Mesenchymal stem cell (in vitro differentiated cells and primary cell): ENCODE measurements at regions not wholly inside any gene's neighbourhood (a gene's known extent, or its start where the extent isn't known, plus 50 kb on each side); places are given as distances from the start of the nearest gene placed in this dataset.

ENCODE experiments used
- DNase-seq: peaks from one replicate; pipeline ENCODE4 v3.0.0-alpha.2; 2013
- H2AFZ ChIP-seq: one replicate; pipeline ENCODE4 v1.6.1; 2013; ENCODE audit warnings: low read depth, mild to moderate bottlenecking, control low read depth, inconsistent platforms, low read length, moderate library complexity
- H2AK5ac ChIP-seq: 2 replicates; pipeline ENCODE4 v1.6.1; 2013; ENCODE audit warnings: low read length, moderate library complexity, mild to moderate bottlenecking, inconsistent platforms; ENCODE audit not compliant: severe bottlenecking
- H2BK120ac ChIP-seq: one replicate; pipeline ENCODE4 v1.6.1; 2013; ENCODE audit warnings: low read depth, mild to moderate bottlenecking, inconsistent platforms, low read length, moderate library complexity
- H2BK12ac ChIP-seq, 2 experiments: one replicate each; pipeline ENCODE4 v1.6.1; 2013; ENCODE audit warnings: inconsistent platforms in 2 of 2, low read length in 2 of 2, mild to moderate bottlenecking in 2 of 2, moderate library complexity in 2 of 2, control low read depth in 1 of 2
- H2BK15ac ChIP-seq: one replicate; pipeline ENCODE4 v1.6.1; 2013; ENCODE audit warnings: mild to moderate bottlenecking, low read depth, inconsistent platforms; ENCODE audit not compliant: poor library complexity, severe bottlenecking
- H2BK5ac ChIP-seq: 2 replicates; pipeline ENCODE4 v1.6.1; 2013; ENCODE audit warnings: low read depth, mild to moderate bottlenecking, low read length, control low read depth, inconsistent platforms; ENCODE audit not compliant: poor library complexity, severe bottlenecking
- H3K14ac ChIP-seq, 2 experiments: one replicate each; pipeline ENCODE4 v1.6.1; 2013; ENCODE audit warnings: inconsistent platforms in 2 of 2, low read length in 2 of 2, control low read depth in 1 of 2, mild to moderate bottlenecking in 1 of 2, moderate library complexity in 1 of 2
- H3K18ac ChIP-seq, 2 experiments: one replicate each; pipeline ENCODE4 v1.6.1; 2013; ENCODE audit warnings: inconsistent platforms in 2 of 2, low read length in 2 of 2, control low read depth in 1 of 2, low read depth in 1 of 2, mild to moderate bottlenecking in 1 of 2
- H3K23ac ChIP-seq, 2 experiments: one replicate each; pipeline ENCODE4 v1.6.1; 2013; ENCODE audit warnings: inconsistent platforms in 2 of 2, low read length in 2 of 2, mild to moderate bottlenecking in 2 of 2, moderate library complexity in 2 of 2, control low read depth in 1 of 2
- H3K27ac ChIP-seq: 2 replicates; pipeline ENCODE4 v1.5.1; 2013; ENCODE audit warnings: mild to moderate bottlenecking, moderate library complexity, low read length, control low read depth, inconsistent platforms; ENCODE audit not compliant: poor library complexity, severe bottlenecking
- H3K27me3 ChIP-seq, 2 experiments: 2 replicates each; pipeline versions ENCODE4 v1.6.1 to v1.7.0; 2013; ENCODE audit warnings: low read length in 2 of 2, mild to moderate bottlenecking in 2 of 2, moderate library complexity in 2 of 2, control low read depth in 1 of 2, inconsistent platforms in 1 of 2; ENCODE audit not compliant: control insufficient read depth in 1 of 2, insufficient read depth in 1 of 2
- H3K36me3 ChIP-seq, 2 experiments: 2 replicates each; pipeline versions ENCODE4 v1.6.1 to v1.7.0; 2013; ENCODE audit warnings: low read length in 2 of 2, control low read depth in 1 of 2, inconsistent platforms in 1 of 2, low read depth in 1 of 2, mild to moderate bottlenecking in 1 of 2; ENCODE audit not compliant: insufficient read depth in 2 of 2, control insufficient read depth in 1 of 2
- H3K4ac ChIP-seq, 2 experiments: one replicate each; pipeline ENCODE4 v1.6.1; 2013; ENCODE audit warnings: inconsistent platforms in 2 of 2, low read length in 2 of 2, mild to moderate bottlenecking in 2 of 2, moderate library complexity in 2 of 2, control low read depth in 1 of 2, low read depth in 1 of 2
- H3K4me1 ChIP-seq: 2 replicates; pipeline ENCODE4 v1.6.1; 2013; ENCODE audit warnings: low read depth, low read length, control low read depth; ENCODE audit not compliant: control insufficient read depth, insufficient read depth
- H3K4me2 ChIP-seq: 2 replicates; pipeline ENCODE4 v1.6.1; 2013; ENCODE audit warnings: low read length, mild to moderate bottlenecking, inconsistent platforms; ENCODE audit not compliant: poor library complexity, severe bottlenecking
- H3K4me3 ChIP-seq, 2 experiments: 2 replicates each; pipeline versions ENCODE4 v1.5.1 to v1.7.0; 2013; ENCODE audit warnings: low read length in 2 of 2, mild to moderate bottlenecking in 2 of 2, control low read depth in 1 of 2, low read depth in 1 of 2; ENCODE audit not compliant: insufficient read depth in 1 of 2
- H3K79me1 ChIP-seq: replicated peaks from 2 replicates; pipeline ENCODE4 v1.6.1; 2013; ENCODE audit warnings: mild to moderate bottlenecking, control low read depth, low read length, inconsistent platforms; ENCODE audit not compliant: poor library complexity, severe bottlenecking
- H3K9ac ChIP-seq: 2 replicates; pipeline ENCODE4 v1.7.0; 2013; ENCODE audit warnings: mild to moderate bottlenecking, low read length, moderate library complexity
- H3K9me3 ChIP-seq: 2 replicates; pipeline ENCODE4 v1.7.0; 2013; ENCODE audit warnings: mild to moderate bottlenecking, low read length; ENCODE audit not compliant: control insufficient read depth
- H4K8ac ChIP-seq: one replicate; pipeline ENCODE4 v1.6.1; 2013; ENCODE audit warnings: inconsistent platforms, mild to moderate bottlenecking, low read length, moderate library complexity
- H4K91ac ChIP-seq: one replicate; pipeline ENCODE4 v1.6.1; 2013; ENCODE audit warnings: mild to moderate bottlenecking, low read length, inconsistent platforms
- WGBS: methylation state at CpG from one replicate; pipeline ENCODE4 v1.1.7; 2013; ENCODE audit warnings: mixed read lengths; 5-methylcytosine and 5-hydroxymethylcytosine counted together

- Histone ChIP-seq H2BK15ac (no peak overlapping the region), H4K91ac (no peak overlapping the region), H3K9ac (no peak overlapping the region), H2AFZ (no peak overlapping the region), H3K4me2 (no peak overlapping the region), H3K18ac (no peak overlapping the region), H3K23ac (no peak overlapping the region), H2BK12ac (no peak overlapping the region), H3K9me3 (no peaks in the 10 kb centered on the region), H3K27me3 (no peaks in the 10 kb centered on the region), H2BK120ac (no peak overlapping the region), H2AK5ac (peak overlapping the region; percentile 69), H2BK5ac (no peak overlapping the region), H3K4ac (no peak overlapping the region), H4K8ac (peak overlapping the region; percentile 72), H3K27ac (no peak overlapping the region), H3K14ac (peak overlapping the region in 1 of 2 experiments; percentile 36), H3K4me3 (no peak overlapping the region), H3K4me1 (peaks cover 7% of the 10 kb centered on the region), H3K79me1 (peaks cover 3% of the 10 kb centered on the region), H3K36me3 (no peaks in the 10 kb centered on the region)
- 91% methylated on average over 4 of the region's 6 CpGs for WGBS
- no peak for DNase-seq
Observed at GRCh38 chr14:51566831-51567582, 84.7 kb upstream of the FRMD6 start.

GRCh38 chr14:51568366-51568765 is 83.3 kb upstream of the FRMD6 start:
- 99% methylated on average over 2 of the region's 2 CpGs for WGBS
- Histone ChIP-seq H3K79me1 (peaks cover 3% of the 10 kb centered on the region), H2BK120ac (no peak overlapping the region), H3K4ac (no peak overlapping the region), H2AK5ac (peak overlapping the region; percentile 10), H3K9me3 (no peaks in the 10 kb centered on the region), H3K4me1 (peaks cover 5% of the 10 kb centered on the region), H3K14ac (no peak overlapping the region), H2BK12ac (peak overlapping the region in 1 of 2 experiments; percentile 31), H3K27ac (no peak overlapping the region), H3K23ac (no peak overlapping the region), H3K18ac (no peak overlapping the region), H3K4me3 (no peak overlapping the region), H3K9ac (no peak overlapping the region), H3K27me3 (no peaks in the 10 kb centered on the region), H2BK5ac (no peak overlapping the region), H2BK15ac (no peak overlapping the region), H4K91ac (no peak overlapping the region), H3K36me3 (no peaks in the 10 kb centered on the region), H4K8ac (no peak overlapping the region), H3K4me2 (no peak overlapping the region), H2AFZ (no peak overlapping the region)
- no peak for DNase-seq

- no peak overlapping the region for H3K4me2 ChIP-seq
- H3K4me1 ChIP-seq: peaks cover 5% of the 10 kb centered on the region
- H3K36me3 ChIP-seq: no peaks in the 10 kb centered on the region
- H3K18ac ChIP-seq: no peak overlapping the region
- no peak for DNase-seq
- no peaks in the 10 kb centered on the region for H3K79me1 ChIP-seq
- no peak overlapping the region for H3K9ac ChIP-seq
- no peak overlapping the region for H3K4me3 ChIP-seq
- H3K14ac ChIP-seq: no peak overlapping the region
- no peak overlapping the region for H2BK12ac ChIP-seq
- no peak overlapping the region for H2BK15ac ChIP-seq
- H2AFZ ChIP-seq: no peak overlapping the region
- H2BK5ac ChIP-seq: no peak overlapping the region
- H2BK120ac ChIP-seq: no peak overlapping the region
- no peaks in the 10 kb centered on the region for H3K27me3 ChIP-seq
- H3K23ac ChIP-seq: no peak overlapping the region
- no peak overlapping the region for H2AK5ac ChIP-seq
- H4K8ac ChIP-seq: no peak overlapping the region
- H3K4ac ChIP-seq: no peak overlapping the region
- 97% methylated on average over 4 of the region's 6 CpGs for WGBS
- no peak overlapping the region for H4K91ac ChIP-seq
- H3K9me3 ChIP-seq: no peaks in the 10 kb centered on the region
- no peak overlapping the region for H3K27ac ChIP-seq
Observed at GRCh38 chr14:51573607-51574006, 78.1 kb upstream of the FRMD6 start.

GRCh38 chr14:51574009-51574408 is 77.7 kb upstream of the FRMD6 start:
- no peak overlapping the region for H3K4ac ChIP-seq
- H4K8ac ChIP-seq: no peak overlapping the region
- no peak overlapping the region for H3K4me2 ChIP-seq
- H3K27ac ChIP-seq: no peak overlapping the region
- H2BK12ac ChIP-seq: no peak overlapping the region
- H2BK5ac ChIP-seq: no peak overlapping the region
- no peaks in the 10 kb centered on the region for H3K27me3 ChIP-seq
- peaks cover 5% of the 10 kb centered on the region for H3K4me1 ChIP-seq
- no peak for DNase-seq
- H3K14ac ChIP-seq: no peak overlapping the region
- H3K18ac ChIP-seq: no peak overlapping the region
- no peaks in the 10 kb centered on the region for H3K9me3 ChIP-seq
- no peak overlapping the region for H3K23ac ChIP-seq
- no peak overlapping the region for H2AFZ ChIP-seq
- H2BK120ac ChIP-seq: no peak overlapping the region
- H3K79me1 ChIP-seq: no peaks in the 10 kb centered on the region
- H4K91ac ChIP-seq: no peak overlapping the region
- H3K9ac ChIP-seq: no peak overlapping the region
- H3K4me3 ChIP-seq: no peak overlapping the region
- no peak overlapping the region for H2AK5ac ChIP-seq
- H2BK15ac ChIP-seq: no peak overlapping the region
- H3K36me3 ChIP-seq: no peaks in the 10 kb centered on the region
